ENCODE measurements at regions not wholly inside any gene's neighbourhood (a gene's known extent, or its start where the extent isn't known, plus 50 kb on each side); places are given as distances from the start of the nearest gene placed in this dataset.

- in situ Hi-C loops (cut with MboI), result no loop called here
- no peaks in the 10 kb centered on the region for H3F3A ChIP-seq (ENCODE audit: insufficient read depth)
- H3K9me2 ChIP-seq (ENCODE audit: insufficient read depth), result no peaks in the 10 kb centered on the region
- no peaks in the 10 kb centered on the region for H3K9me3 ChIP-seq (ENCODE audit: low read depth)
- no peak overlapping the region for H3K4me3 ChIP-seq
- no peaks in the 10 kb centered on the region for H3K4me1 ChIP-seq (ENCODE audit: insufficient read depth)
- H4K20me1 ChIP-seq (ENCODE audit: insufficient read depth), result no peaks in the 10 kb centered on the region
- WGBS, 2 experiments (ENCODE audit: low coverage in 1 of 2, low lambda C conversion rate in 2 of 2, missing lambda C conversion rate in 2 of 2), result 38 to 44% methylated on average over 6 of the region's 6 CpGs
- no peak overlapping the region for H3K9ac ChIP-seq
- no peaks in the 10 kb centered on the region for H3K36me3 ChIP-seq (ENCODE audit: low read depth)
- no peaks in the 10 kb centered on the region for H3K27me3 ChIP-seq (replicated peaks; ENCODE audit: insufficient read depth)
- TF ChIP-seq EZH2phosphoT487 (IDR thresholded peaks at IDR 0.05; ENCODE audit: insufficient read depth, low read depth) (no peak), EZH2 (IDR thresholded peaks at IDR 0.05; ENCODE audit: insufficient read depth, poor library complexity, severe bottlenecking) (no peak)
- H3K79me2 ChIP-seq (ENCODE audit: insufficient read depth), result no peaks in the 10 kb centered on the region
- no peak overlapping the region for H3K27ac ChIP-seq
- H2AFZ ChIP-seq, result no peak overlapping the region
- H3K4me2 ChIP-seq (ENCODE audit: unreplicated experiment), result no peak overlapping the region
- DNase-seq, result no peak
These were observed 132.9 kb downstream of the BARX1 start for GRCh38 chr9:93822229-93822628.

DNA sequence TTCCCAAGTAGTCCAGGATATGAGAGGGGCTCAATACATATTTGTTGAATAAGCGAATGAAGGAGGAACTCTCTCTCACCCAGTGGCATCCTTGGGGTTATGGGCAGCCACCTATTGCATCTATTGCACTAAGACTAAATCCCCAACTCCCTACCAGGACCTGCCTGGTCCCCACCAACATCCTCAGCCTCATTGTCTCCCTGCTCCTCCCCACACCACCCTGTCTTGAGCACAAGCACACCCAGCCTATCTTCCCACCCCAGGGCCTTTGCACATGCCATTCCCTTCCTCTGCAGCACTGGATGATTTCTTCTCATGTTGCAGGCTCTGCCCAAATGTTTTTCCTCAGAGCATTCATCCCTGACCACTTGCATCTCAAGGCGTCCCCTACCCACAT lies 133.8 kb downstream of the BARX1 start:
- no peaks in the 10 kb centered on the region for H3K4me1 ChIP-seq (ENCODE audit: insufficient read depth)
- H3K9ac ChIP-seq, result no peak overlapping the region
- H3K9me3 ChIP-seq (ENCODE audit: low read depth), result no peaks in the 10 kb centered on the region
- H3K27ac ChIP-seq, result no peak overlapping the region
- H3K4me3 ChIP-seq, result no peak overlapping the region
- DNase-seq, result no peak
- H3F3A ChIP-seq (ENCODE audit: insufficient read depth), result no peaks in the 10 kb centered on the region
- 21 to 33% methylated on average over 2 of the region's 2 CpGs for WGBS, 2 experiments (ENCODE audit: low coverage in 1 of 2, low lambda C conversion rate in 2 of 2, missing lambda C conversion rate in 2 of 2)
- H2AFZ ChIP-seq, result no peak overlapping the region
- no peaks in the 10 kb centered on the region for H3K79me2 ChIP-seq (ENCODE audit: insufficient read depth)
- H3K27me3 ChIP-seq (replicated peaks; ENCODE audit: insufficient read depth), result no peaks in the 10 kb centered on the region
- no peak overlapping the region for H3K4me2 ChIP-seq (ENCODE audit: unreplicated experiment)
- H3K36me3 ChIP-seq (ENCODE audit: low read depth), result no peaks in the 10 kb centered on the region
- no peak for TF ChIP-seq EZH2 (IDR thresholded peaks at IDR 0.05; ENCODE audit: insufficient read depth, poor library complexity, severe bottlenecking)
- no peak for TF ChIP-seq EZH2phosphoT487 (IDR thresholded peaks at IDR 0.05; ENCODE audit: insufficient read depth, low read depth)
- H4K20me1 ChIP-seq (ENCODE audit: insufficient read depth), result no peaks in the 10 kb centered on the region
- in situ Hi-C loops (cut with MboI), result no loop called here
- H3K9me2 ChIP-seq (ENCODE audit: insufficient read depth), result no peaks in the 10 kb centered on the region

DNA sequence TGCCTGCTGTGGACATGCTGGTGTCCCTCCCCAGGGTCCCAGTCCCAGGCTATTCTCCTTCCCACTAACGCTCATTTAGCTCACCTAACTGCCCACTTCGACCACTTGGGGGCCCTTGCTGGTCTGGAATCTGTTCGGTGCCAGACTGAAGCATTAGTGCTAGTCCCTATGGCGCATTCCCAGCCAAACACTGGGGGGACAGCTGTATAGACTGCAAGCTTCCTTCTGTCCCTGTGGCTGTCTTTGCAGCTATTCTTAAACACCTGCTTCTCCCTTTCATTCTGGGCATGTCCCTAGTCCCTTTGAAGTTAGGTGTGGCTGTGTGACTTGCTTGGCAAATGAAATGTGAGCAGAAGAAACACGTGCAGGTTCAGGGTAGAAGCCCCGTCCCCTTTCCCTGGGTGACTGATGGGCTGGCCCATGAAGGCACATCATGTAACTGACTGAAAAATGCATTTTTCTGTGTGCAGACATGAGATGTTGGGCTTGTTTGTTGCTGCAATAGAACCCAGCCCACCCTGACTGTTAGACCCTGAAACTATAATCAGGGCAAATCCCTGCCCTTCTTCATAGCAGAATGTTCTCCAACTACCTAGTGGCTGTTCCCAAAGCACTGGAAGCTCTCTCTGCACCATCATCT lies 134.4 kb downstream of the BARX1 start:
- no peak overlapping the region for H3K4me2 ChIP-seq (ENCODE audit: unreplicated experiment)
- no peaks in the 10 kb centered on the region for H3K27me3 ChIP-seq (replicated peaks; ENCODE audit: insufficient read depth)
- no peaks in the 10 kb centered on the region for H3K9me3 ChIP-seq (ENCODE audit: low read depth)
- no peaks in the 10 kb centered on the region for H3K79me2 ChIP-seq (ENCODE audit: insufficient read depth)
- no peaks in the 10 kb centered on the region for H3K36me3 ChIP-seq (ENCODE audit: low read depth)
- H2AFZ ChIP-seq, result no peak overlapping the region
- WGBS, 2 experiments (ENCODE audit: low coverage in 1 of 2, low lambda C conversion rate in 2 of 2, missing lambda C conversion rate in 2 of 2), result 22 to 27% methylated on average over 6 of the region's 6 CpGs
- no peak overlapping the region for H3K4me3 ChIP-seq
- TF ChIP-seq EZH2phosphoT487 (IDR thresholded peaks at IDR 0.05; ENCODE audit: insufficient read depth, low read depth) (no peak), EZH2 (IDR thresholded peaks at IDR 0.05; ENCODE audit: insufficient read depth, poor library complexity, severe bottlenecking) (no peak)
- H3F3A ChIP-seq (ENCODE audit: insufficient read depth), result no peaks in the 10 kb centered on the region
- H3K9me2 ChIP-seq (ENCODE audit: insufficient read depth), result no peaks in the 10 kb centered on the region
- no peak overlapping the region for H3K27ac ChIP-seq
- no peaks in the 10 kb centered on the region for H3K4me1 ChIP-seq (ENCODE audit: insufficient read depth)
- H3K9ac ChIP-seq, result no peak overlapping the region
- H4K20me1 ChIP-seq (ENCODE audit: insufficient read depth), result no peaks in the 10 kb centered on the region
- DNase-seq, result no peak
- in situ Hi-C loops (cut with MboI), result no loop called here

- Histone ChIP-seq H3K4me3 (no peak overlapping the region), H3F3A (ENCODE audit: insufficient read depth) (no peaks in the 10 kb centered on the region), H3K9ac (no peak overlapping the region), H3K9me2 (ENCODE audit: insufficient read depth) (no peaks in the 10 kb centered on the region), H4K20me1 (ENCODE audit: insufficient read depth) (no peaks in the 10 kb centered on the region), H3K4me2 (ENCODE audit: unreplicated experiment) (no peak overlapping the region), H3K4me1 (ENCODE audit: insufficient read depth) (no peaks in the 10 kb centered on the region), H3K27me3 (replicated peaks; ENCODE audit: insufficient read depth) (no peaks in the 10 kb centered on the region), H3K36me3 (ENCODE audit: low read depth) (no peaks in the 10 kb centered on the region), H3K27ac (no peak overlapping the region), H3K9me3 (ENCODE audit: low read depth) (no peaks in the 10 kb centered on the region), H2AFZ (no peak overlapping the region), H3K79me2 (ENCODE audit: insufficient read depth) (no peaks in the 10 kb centered on the region)
- WGBS, 2 experiments (ENCODE audit: low coverage in 1 of 2, low lambda C conversion rate in 2 of 2, missing lambda C conversion rate in 2 of 2), result 41% methylated on average over 5 of the region's 5 CpGs
- in situ Hi-C loops (cut with MboI), result no loop called here
- DNase-seq, result no peak
- TF ChIP-seq EZH2 (IDR thresholded peaks at IDR 0.05; ENCODE audit: insufficient read depth, poor library complexity, severe bottlenecking) (no peak), EZH2phosphoT487 (IDR thresholded peaks at IDR 0.05; ENCODE audit: insufficient read depth, low read depth) (no peak)
These were observed 135.2 kb downstream of the BARX1 start for GRCh38 chr9:93819905-93820304.

Data from GM23248 (cell line).